Liver (tissue), 8 donors: ENCODE measurements at regions not wholly inside any gene's neighbourhood (a gene's known extent, or its start where the extent isn't known, plus 50 kb on each side); places are given as distances from the start of the nearest gene placed in this dataset.

Experiments used
- DNase-seq: peaks from one replicate; pipeline ENCODE4 v3.0.0-alpha.2; 2017; ENCODE audit warnings: low spot score
- H3K27ac ChIP-seq, 2 donors: one replicate each; pipeline ENCODE4 v1.7.0; 2013; ENCODE audit warnings: inconsistent platforms in 2 of 2, low read length in 2 of 2, control low read depth in 1 of 2, low read depth in 1 of 2, mild to moderate bottlenecking in 1 of 2
- H3K27me3 ChIP-seq, 4 donors: one replicate each; pipeline versions ENCODE4 v1.6.1 to v1.7.0; 2013; ENCODE audit warnings: low read length in 3 of 4, inconsistent platforms in 1 of 4, mild to moderate bottlenecking in 1 of 4, moderate library complexity in 1 of 4; ENCODE audit not compliant: control insufficient read depth in 4 of 4, insufficient read depth in 4 of 4
- H3K36me3 ChIP-seq, 4 donors: one replicate each; pipeline versions ENCODE4 v1.6.1 to v1.7.0; 2013; ENCODE audit warnings: low read length in 3 of 4, mild to moderate bottlenecking in 3 of 4, low read depth in 1 of 4, moderate library complexity in 1 of 4; ENCODE audit not compliant: control insufficient read depth in 4 of 4, insufficient read depth in 3 of 4
- H3K4me1 ChIP-seq, 4 donors: one replicate each; pipeline versions ENCODE4 v1.6.1 to v1.7.0; 2013; ENCODE audit warnings: low read length in 3 of 4, mild to moderate bottlenecking in 3 of 4, moderate library complexity in 1 of 4; ENCODE audit not compliant: control insufficient read depth in 4 of 4, insufficient read depth in 4 of 4
- H3K4me3 ChIP-seq, 3 donors: one replicate each; pipeline versions ENCODE4 v1.6.1 to v1.7.0; 2013; ENCODE audit warnings: low read length in 3 of 3, control low read depth in 1 of 3, low read depth in 1 of 3, mild to moderate bottlenecking in 1 of 3
- H3K9ac ChIP-seq, 2 donors: one replicate each; pipeline ENCODE4 v1.7.0; 2013; ENCODE audit warnings: low read length in 2 of 2, mild to moderate bottlenecking in 2 of 2, moderate library complexity in 2 of 2, control low read depth in 1 of 2, low read depth in 1 of 2
- H3K9me3 ChIP-seq, 4 donors: one replicate each; pipeline versions ENCODE4 v1.6.1 to v1.7.0; 2013; ENCODE audit warnings: low read length in 3 of 4; ENCODE audit not compliant: control insufficient read depth in 4 of 4
- ATF3 ChIP-seq: IDR thresholded peaks from 2 replicates; pipeline ENCODE4 v1.6.1; 2016; ENCODE audit warnings: antibody characterized with exemption
- CTCF ChIP-seq: fragments of 150-350 bp; IDR thresholded peaks from 2 replicates; pipeline ENCODE4 v1.5.1; 2017; ENCODE audit warnings: improper control_type of control experiment, low read depth, low read length; ENCODE audit not compliant: missing input control
- EGR1 ChIP-seq, 2 donors: IDR thresholded peaks; 2 replicates each; pipeline ENCODE4 v1.6.1; 2016 to 2018; ENCODE audit warnings: antibody characterized with exemption in 2 of 2, low read depth in 2 of 2
- FOXA1 ChIP-seq: IDR thresholded peaks from 2 replicates; pipeline ENCODE4 v1.6.1; 2016; ENCODE audit warnings: antibody characterized with exemption
- FOXA2 ChIP-seq: IDR thresholded peaks from 2 replicates; pipeline ENCODE4 v1.6.1; 2016; ENCODE audit warnings: antibody characterized with exemption
- GABPA ChIP-seq, 2 donors: IDR thresholded peaks in 1 of 2; conservative IDR thresholded peaks in 1 of 2; 2 replicates each; pipeline ENCODE4 v1.6.1; 2016; ENCODE audit warnings: antibody characterized with exemption in 2 of 2, mild to moderate bottlenecking in 1 of 2, moderate library complexity in 1 of 2
- HNF4A ChIP-seq, 2 donors: conservative IDR thresholded peaks; 2 replicates each; pipeline ENCODE4 v1.6.1; 2016; ENCODE audit warnings: antibody characterized with exemption in 2 of 2, mild to moderate bottlenecking in 2 of 2
- HNF4G ChIP-seq: IDR thresholded peaks from 2 replicates; pipeline ENCODE4 v1.6.1; 2016; ENCODE audit warnings: antibody characterized with exemption
- JUND ChIP-seq, 2 donors: IDR thresholded peaks; 2 replicates each; pipeline ENCODE4 v1.6.1; 2016; ENCODE audit warnings: antibody characterized with exemption in 2 of 2
- MAX ChIP-seq: IDR thresholded peaks from 2 replicates; pipeline ENCODE4 v1.6.1; 2016; ENCODE audit warnings: antibody characterized with exemption
- NR2F2 ChIP-seq: IDR thresholded peaks from 2 replicates; pipeline ENCODE4 v1.6.1; 2016; ENCODE audit warnings: antibody characterized with exemption
- RAD21 ChIP-seq, 2 donors: IDR thresholded peaks; 2 replicates each; pipeline ENCODE4 v1.6.1; 2016; ENCODE audit warnings: antibody characterized with exemption in 2 of 2, mild to moderate bottlenecking in 2 of 2
- RXRA ChIP-seq, 2 donors: IDR thresholded peaks; 2 replicates each; pipeline ENCODE4 v1.6.1; 2017 to 2018; ENCODE audit warnings: antibody characterized with exemption in 2 of 2, mild to moderate bottlenecking in 1 of 2
- SP1 ChIP-seq: IDR thresholded peaks from 2 replicates; pipeline ENCODE4 v1.6.1; 2018; ENCODE audit warnings: antibody characterized with exemption, mild to moderate bottlenecking
- TAF1 ChIP-seq: conservative IDR thresholded peaks from 2 replicates; pipeline ENCODE4 v1.6.1; 2016; ENCODE audit warnings: antibody characterized with exemption, mild to moderate bottlenecking
- YY1 ChIP-seq: IDR thresholded peaks from 2 replicates; pipeline ENCODE4 v1.6.1; 2016; ENCODE audit warnings: antibody characterized with exemption, mild to moderate bottlenecking
- ZBTB33 ChIP-seq: IDR thresholded peaks from 2 replicates; pipeline ENCODE4 v1.6.1; 2016; ENCODE audit warnings: antibody characterized with exemption
- WGBS: extraction: QIAGEN DNeasy Blood & Tissue Kit; methylation state at CpG from one replicate; pipeline ENCODE4 v1.1.7; 2013; 5-methylcytosine and 5-hydroxymethylcytosine counted together
- donor health status: healthy.
- donor health status: healthy.
- donor health status: healthy.
- donor health status: healthy.
- donor health status: healthy.

GRCh38 chr16:64060631-64061030, 1061.2 kb downstream of the CDH11 start:
- WGBS: 94% methylated on average over 3 of the region's 3 CpGs
- Histone ChIP-seq H3K27ac (no peak overlapping the region), H3K4me3 (no peak overlapping the region), H3K9me3 (no peaks in the 10 kb centered on the region), H3K4me1 (no peaks in the 10 kb centered on the region), H3K36me3 (no peaks in the 10 kb centered on the region), H3K27me3 (no peaks in the 10 kb centered on the region), H3K9ac (no peak overlapping the region)
- TF ChIP-seq RXRA (IDR thresholded peaks at IDR 0.05): no peak
- TF ChIP-seq NR2F2: no peak
- TF ChIP-seq YY1: no peak
- no peak for TF ChIP-seq CTCF
- no peak for TF ChIP-seq GABPA (IDR thresholded peaks at IDR 0.05 in 1 of 2, conservative IDR thresholded peaks at IDR 0.05 in 1 of 2)
- TF ChIP-seq ATF3: no peak
- no peak for TF ChIP-seq FOXA1
- TF ChIP-seq JUND (IDR thresholded peaks at IDR 0.05): no peak
- no peak for TF ChIP-seq MAX
- no peak for TF ChIP-seq SP1
- no peak for TF ChIP-seq RAD21 (IDR thresholded peaks at IDR 0.05)
- TF ChIP-seq EGR1 (IDR thresholded peaks at IDR 0.05; ENCODE audit: low read depth in 2 of 2): no peak
- no peak for TF ChIP-seq FOXA2
- TF ChIP-seq TAF1: no peak
- TF ChIP-seq HNF4A (conservative IDR thresholded peaks at IDR 0.05): no peak
- TF ChIP-seq ZBTB33: no peak
- no peak for TF ChIP-seq HNF4G
- DNase-seq: no peak

GRCh38 chr16:64058685-64059084, 1063.2 kb downstream of the CDH11 start:
- Histone ChIP-seq H3K9ac (no peak overlapping the region), H3K27me3 (no peaks in the 10 kb centered on the region), H3K4me3 (no peak overlapping the region), H3K36me3 (no peaks in the 10 kb centered on the region), H3K27ac (no peak overlapping the region), H3K4me1 (no peaks in the 10 kb centered on the region), H3K9me3 (no peaks in the 10 kb centered on the region)
- TF ChIP-seq HNF4G (peak; percentile 25), SP1 (no peak), HNF4A (conservative IDR thresholded peaks at IDR 0.05) (peak; percentile 68 to 74)
- DNase-seq: no peak
- 52% methylated on average over 3 of the region's 3 CpGs for WGBS

GRCh38 chr16:64051824-64052223, 1070.0 kb downstream of the CDH11 start:
- no peaks in the 10 kb centered on the region for H3K9me3 ChIP-seq
- no peak for DNase-seq
- H3K36me3 ChIP-seq: no peaks in the 10 kb centered on the region
- H3K27me3 ChIP-seq: no peaks in the 10 kb centered on the region
- H3K4me3 ChIP-seq: no peak overlapping the region
- no peaks in the 10 kb centered on the region for H3K4me1 ChIP-seq
- H3K27ac ChIP-seq: no peak overlapping the region
- no peak overlapping the region for H3K9ac ChIP-seq
- no peak for TF ChIP-seq EGR1 (IDR thresholded peaks at IDR 0.05; ENCODE audit: low read depth in 2 of 2)
- peak; percentile 57 to 64 for TF ChIP-seq RAD21 (IDR thresholded peaks at IDR 0.05)
- no peak for TF ChIP-seq RXRA (IDR thresholded peaks at IDR 0.05)
- TF ChIP-seq HNF4A (conservative IDR thresholded peaks at IDR 0.05): no peak
- peak; percentile 22 for TF ChIP-seq CTCF
- TF ChIP-seq YY1: no peak
- no peak for TF ChIP-seq SP1
